ENCODE measurements at regions not wholly inside any gene's neighbourhood (a gene's known extent, or its start where the extent isn't known, plus 50 kb on each side); places are given as distances from the start of the nearest gene placed in this dataset.

DNA sequence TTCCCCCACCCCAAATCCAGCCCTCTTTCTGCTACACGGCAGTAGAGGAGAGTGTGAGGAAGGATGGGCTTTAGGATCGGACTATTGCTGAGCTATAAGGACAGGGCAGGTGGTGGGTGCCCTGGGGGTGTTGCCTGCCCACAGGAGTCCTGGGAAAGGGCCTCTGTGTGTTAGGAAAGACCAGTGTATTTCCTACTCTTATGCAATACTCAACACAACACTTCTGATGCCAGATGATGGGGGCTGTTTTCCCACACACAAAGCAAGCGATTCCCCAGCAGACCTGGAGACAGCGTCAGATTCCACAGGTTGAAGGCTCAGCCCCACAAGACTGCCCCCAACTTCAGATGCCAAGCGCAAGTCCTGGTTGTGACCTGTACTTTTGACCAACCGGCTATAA, 91.0 kb upstream of the LCLAT1 start:
- ATAC-seq (ENCODE audit: poor library complexity), result no peak
- Histone ChIP-seq H3K4me1 (ENCODE audit: insufficient read depth, low read length) (peaks cover 10% of the 10 kb centered on the region), H3K36me3 (ENCODE audit: insufficient read depth, low read length) (no peaks in the 10 kb centered on the region), H3K27ac (ENCODE audit: low read depth in 1 of 2, low read length in 2 of 2) (no peak overlapping the region), H3K9me3 (ENCODE audit: control insufficient read depth in 1 of 2, insufficient read depth in 1 of 2, low read length in 2 of 2) (no peaks in the 10 kb centered on the region), H3K27me3 (ENCODE audit: control insufficient read depth in 1 of 2, insufficient read depth in 2 of 2, low read length in 2 of 2) (no peaks in the 10 kb centered on the region), H3K4me3 (ENCODE audit: low read length) (no peak overlapping the region)
- intact Hi-C loops (cut with DNase I, micrococcal nuclease), result no loop called here
- TF ChIP-seq, protein P1, sequence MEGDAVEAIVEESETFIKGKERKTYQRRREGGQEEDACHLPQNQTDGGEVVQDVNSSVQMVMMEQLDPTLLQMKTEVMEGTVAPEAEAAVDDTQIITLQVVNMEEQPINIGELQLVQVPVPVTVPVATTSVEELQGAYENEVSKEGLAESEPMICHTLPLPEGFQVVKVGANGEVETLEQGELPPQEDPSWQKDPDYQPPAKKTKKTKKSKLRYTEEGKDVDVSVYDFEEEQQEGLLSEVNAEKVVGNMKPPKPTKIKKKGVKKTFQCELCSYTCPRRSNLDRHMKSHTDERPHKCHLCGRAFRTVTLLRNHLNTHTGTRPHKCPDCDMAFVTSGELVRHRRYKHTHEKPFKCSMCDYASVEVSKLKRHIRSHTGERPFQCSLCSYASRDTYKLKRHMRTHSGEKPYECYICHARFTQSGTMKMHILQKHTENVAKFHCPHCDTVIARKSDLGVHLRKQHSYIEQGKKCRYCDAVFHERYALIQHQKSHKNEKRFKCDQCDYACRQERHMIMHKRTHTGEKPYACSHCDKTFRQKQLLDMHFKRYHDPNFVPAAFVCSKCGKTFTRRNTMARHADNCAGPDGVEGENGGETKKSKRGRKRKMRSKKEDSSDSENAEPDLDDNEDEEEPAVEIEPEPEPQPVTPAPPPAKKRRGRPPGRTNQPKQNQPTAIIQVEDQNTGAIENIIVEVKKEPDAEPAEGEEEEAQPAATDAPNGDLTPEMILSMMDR (IDR thresholded peaks at IDR 0.05), result no peak
- H3K4me3 Mint-ChIP-seq, result no peak overlapping the region
- ChIA-PET POLR2A (interaction anchor here (1.5 kb wide), 1 partner anchor 90 kb away, joined by 3 read pairs; no protein-coding TSS in a partner anchor), CTCF (no interaction called here)
- no peaks in the 10 kb centered on the region for H3K27me3 Mint-ChIP-seq
- no peaks in the 10 kb centered on the region for H3K9me3 Mint-ChIP-seq
- no peak overlapping the region for H3K27ac Mint-ChIP-seq
- H3K36me3 Mint-ChIP-seq (ENCODE audit: low read depth), result no peaks in the 10 kb centered on the region
- no peak for DNase-seq
- H3K4me1 Mint-ChIP-seq (ENCODE audit: low read depth), result peaks cover 16% of the 10 kb centered on the region

DNA sequence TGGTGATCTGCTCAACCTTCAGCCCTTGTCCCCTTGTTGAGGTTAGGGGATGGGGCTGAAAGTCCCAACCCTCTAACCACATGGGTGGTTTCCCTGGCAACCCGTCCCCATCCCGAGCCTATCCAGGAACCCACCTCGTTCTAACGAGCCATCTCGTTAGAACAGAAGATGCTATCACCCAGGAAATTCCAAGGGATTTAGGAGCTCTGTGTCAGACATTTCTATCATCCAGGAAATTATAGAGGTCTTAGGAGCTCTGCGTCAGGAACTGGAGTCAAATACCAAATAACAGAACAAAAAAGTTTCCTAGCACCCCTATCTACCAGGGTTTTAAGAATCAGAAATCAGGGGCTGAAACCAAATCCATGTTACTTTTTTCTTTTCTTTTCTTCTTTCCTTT, 90.3 kb upstream of the LCLAT1 start:
- no peak for DNase-seq
- intact Hi-C loops (cut with DNase I, micrococcal nuclease), result no loop called here
- TF ChIP-seq, protein P1 (IDR thresholded peaks at IDR 0.05), result no peak
- no peak for ATAC-seq (ENCODE audit: poor library complexity)
- Histone ChIP-seq H3K27ac (ENCODE audit: low read depth in 1 of 2, low read length in 2 of 2) (no peak overlapping the region), H3K4me3 (ENCODE audit: low read length) (no peak overlapping the region), H3K4me1 (ENCODE audit: insufficient read depth, low read length) (peaks cover 17% of the 10 kb centered on the region), H3K27me3 (ENCODE audit: control insufficient read depth in 1 of 2, insufficient read depth in 2 of 2, low read length in 2 of 2) (no peaks in the 10 kb centered on the region), H3K36me3 (ENCODE audit: insufficient read depth, low read length) (no peaks in the 10 kb centered on the region), H3K9me3 (ENCODE audit: control insufficient read depth in 1 of 2, insufficient read depth in 1 of 2, low read length in 2 of 2) (no peaks in the 10 kb centered on the region)
- H3K27me3 Mint-ChIP-seq, result no peaks in the 10 kb centered on the region
- ChIA-PET CTCF (no interaction called here), POLR2A (no interaction called here)
- no peaks in the 10 kb centered on the region for H3K9me3 Mint-ChIP-seq
- peaks cover 23% of the 10 kb centered on the region for H3K4me1 Mint-ChIP-seq (ENCODE audit: low read depth)
- no peak overlapping the region for H3K4me3 Mint-ChIP-seq
- H3K27ac Mint-ChIP-seq, result no peak overlapping the region
- no peaks in the 10 kb centered on the region for H3K36me3 Mint-ChIP-seq (ENCODE audit: low read depth)

DNA sequence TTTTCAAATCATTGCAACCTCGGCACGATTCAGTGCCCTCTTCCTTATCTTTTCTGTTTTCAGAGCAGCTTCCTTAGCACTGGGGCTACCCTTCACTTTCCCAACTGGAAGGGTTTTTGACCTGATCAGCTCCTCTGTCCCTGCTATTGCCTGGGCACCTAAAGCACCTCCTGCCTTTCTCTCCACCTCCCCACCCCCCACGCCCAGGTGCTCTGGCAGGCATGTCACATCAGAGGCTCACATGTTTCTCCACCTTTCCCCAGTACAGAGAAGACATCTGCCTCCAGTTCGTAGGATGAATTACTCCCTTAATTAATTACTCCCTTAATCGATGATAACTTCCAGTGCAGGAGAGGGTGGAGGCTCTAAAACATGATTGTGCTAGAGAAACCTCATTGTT, 88.7 kb upstream of the LCLAT1 start:
- DNase-seq (no peak), ATAC-seq (ENCODE audit: poor library complexity) (no peak)
- Mint-ChIP-seq H3K27me3 (no peaks in the 10 kb centered on the region), H3K27ac (no peak overlapping the region), H3K36me3 (ENCODE audit: low read depth) (no peaks in the 10 kb centered on the region), H3K4me1 (ENCODE audit: low read depth) (peaks cover 39% of the 10 kb centered on the region), H3K9me3 (no peaks in the 10 kb centered on the region), H3K4me3 (no peak overlapping the region)
- no peaks in the 10 kb centered on the region for H3K27me3 ChIP-seq (ENCODE audit: control insufficient read depth in 1 of 2, insufficient read depth in 2 of 2, low read length in 2 of 2)
- no peak overlapping the region for H3K27ac ChIP-seq (ENCODE audit: low read depth in 1 of 2, low read length in 2 of 2)
- H3K36me3 ChIP-seq (ENCODE audit: insufficient read depth, low read length), result no peaks in the 10 kb centered on the region
- TF ChIP-seq, protein P1 (IDR thresholded peaks at IDR 0.05), result no peak
- ChIA-PET POLR2A (no interaction called here), CTCF (no interaction called here)
- H3K4me3 ChIP-seq (ENCODE audit: low read length), result no peak overlapping the region
- peaks cover 29% of the 10 kb centered on the region for H3K4me1 ChIP-seq (ENCODE audit: insufficient read depth, low read length)
- H3K9me3 ChIP-seq (ENCODE audit: control insufficient read depth in 1 of 2, insufficient read depth in 1 of 2, low read length in 2 of 2), result no peaks in the 10 kb centered on the region
- intact Hi-C loops (cut with DNase I, micrococcal nuclease), result no loop called here

Data from CD4-positive, alpha-beta T cell (primary cell).